ENCODE measurements at regions not wholly inside any gene's neighbourhood (a gene's known extent, or its start where the extent isn't known, plus 50 kb on each side); places are given as distances from the start of the nearest gene placed in this dataset.

DNA sequence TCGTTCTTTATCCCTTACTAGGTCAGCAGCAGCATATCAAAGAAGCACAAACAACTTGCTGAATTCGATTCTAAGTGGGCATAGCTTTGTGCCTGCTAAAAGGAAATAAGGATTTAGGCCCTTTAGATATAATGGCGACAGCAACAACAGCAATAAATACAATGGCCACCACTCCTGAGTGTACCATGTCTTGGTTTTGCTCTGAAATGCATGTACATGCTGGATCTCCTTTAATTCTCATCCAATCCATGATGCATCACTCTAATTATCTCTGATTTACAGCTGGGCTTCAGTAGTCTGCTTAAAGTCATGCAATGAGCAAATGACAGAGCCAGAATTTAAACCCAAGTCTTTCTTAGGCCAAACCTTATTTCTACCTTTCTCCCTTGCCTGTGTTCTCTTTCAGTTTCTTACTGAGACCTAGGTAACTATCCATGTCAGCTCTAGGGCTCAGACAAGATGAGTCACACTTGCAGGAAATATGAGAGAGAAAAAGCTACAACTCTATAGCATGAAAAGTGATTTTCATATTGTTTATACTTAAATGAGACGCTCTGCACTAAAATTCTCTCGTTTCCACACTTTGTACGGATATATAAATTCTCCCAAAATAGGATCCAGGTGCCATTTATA lies 111.8 kb downstream of the HMHB1 start:
- TF ChIP-seq, protein P1, sequence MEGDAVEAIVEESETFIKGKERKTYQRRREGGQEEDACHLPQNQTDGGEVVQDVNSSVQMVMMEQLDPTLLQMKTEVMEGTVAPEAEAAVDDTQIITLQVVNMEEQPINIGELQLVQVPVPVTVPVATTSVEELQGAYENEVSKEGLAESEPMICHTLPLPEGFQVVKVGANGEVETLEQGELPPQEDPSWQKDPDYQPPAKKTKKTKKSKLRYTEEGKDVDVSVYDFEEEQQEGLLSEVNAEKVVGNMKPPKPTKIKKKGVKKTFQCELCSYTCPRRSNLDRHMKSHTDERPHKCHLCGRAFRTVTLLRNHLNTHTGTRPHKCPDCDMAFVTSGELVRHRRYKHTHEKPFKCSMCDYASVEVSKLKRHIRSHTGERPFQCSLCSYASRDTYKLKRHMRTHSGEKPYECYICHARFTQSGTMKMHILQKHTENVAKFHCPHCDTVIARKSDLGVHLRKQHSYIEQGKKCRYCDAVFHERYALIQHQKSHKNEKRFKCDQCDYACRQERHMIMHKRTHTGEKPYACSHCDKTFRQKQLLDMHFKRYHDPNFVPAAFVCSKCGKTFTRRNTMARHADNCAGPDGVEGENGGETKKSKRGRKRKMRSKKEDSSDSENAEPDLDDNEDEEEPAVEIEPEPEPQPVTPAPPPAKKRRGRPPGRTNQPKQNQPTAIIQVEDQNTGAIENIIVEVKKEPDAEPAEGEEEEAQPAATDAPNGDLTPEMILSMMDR (IDR thresholded peaks at IDR 0.05) = no peak
- TF ChIP-seq EP300 (IDR thresholded peaks at IDR 0.05) = no peak
